Transverse colon (tissue), 3 donors: ENCODE measurements at regions not wholly inside any gene's neighbourhood (a gene's known extent, or its start where the extent isn't known, plus 50 kb on each side); places are given as distances from the start of the nearest gene placed in this dataset.

Source experiments
- EP300 ChIP-seq: sonication (generic); formaldehyde crosslinking; IDR thresholded peaks from one replicate; pipeline ENCODE4 v1.6.1; 2017; ENCODE audit warnings: antibody characterized with exemption, low read depth
- POLR2A ChIP-seq: fragments of 450-650 bp; IDR thresholded peaks from one replicate; pipeline ENCODE4 v1.6.1; 2016; ENCODE audit warnings: antibody characterized with exemption, mild to moderate bottlenecking, moderate library complexity
- TF ChIP-seq, protein P1 (sequence below), 5 experiments: fragments of 200-600 bp in 3 of 5; fragments of 450-650 bp in 2 of 5; sonication (generic) in 3 of 5; IDR thresholded peaks; 1 replicate in 2 of 5; 2 replicates in 3 of 5; pipeline ENCODE4 v1.5.1; 2016 to 2017; ENCODE audit warnings: antibody characterized with exemption in 5 of 5, inconsistent platforms in 3 of 5, mild to moderate bottlenecking in 2 of 5, moderate library complexity in 1 of 5

DNA sequence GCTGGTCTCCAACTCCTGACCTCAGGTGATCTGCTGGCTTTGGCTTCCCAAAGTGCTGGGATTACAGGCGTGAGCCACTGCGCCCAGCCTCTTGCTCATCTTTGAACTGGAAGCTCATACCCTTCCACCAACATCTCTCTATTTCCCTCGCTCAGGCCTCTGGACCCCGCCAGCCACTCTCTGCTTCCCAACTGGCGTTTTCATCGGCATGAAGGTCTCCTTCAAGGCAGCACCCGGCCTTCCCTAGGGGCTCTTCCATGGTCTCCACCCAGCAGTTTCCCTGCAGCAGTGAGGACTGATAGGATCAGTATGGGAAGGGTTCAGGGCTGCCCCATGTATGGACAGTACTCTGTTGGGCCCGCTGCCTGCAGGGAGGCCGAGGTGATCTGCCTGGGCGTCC lies 65.8 kb upstream of the HS6ST1 start:
- TF ChIP-seq, protein P1, sequence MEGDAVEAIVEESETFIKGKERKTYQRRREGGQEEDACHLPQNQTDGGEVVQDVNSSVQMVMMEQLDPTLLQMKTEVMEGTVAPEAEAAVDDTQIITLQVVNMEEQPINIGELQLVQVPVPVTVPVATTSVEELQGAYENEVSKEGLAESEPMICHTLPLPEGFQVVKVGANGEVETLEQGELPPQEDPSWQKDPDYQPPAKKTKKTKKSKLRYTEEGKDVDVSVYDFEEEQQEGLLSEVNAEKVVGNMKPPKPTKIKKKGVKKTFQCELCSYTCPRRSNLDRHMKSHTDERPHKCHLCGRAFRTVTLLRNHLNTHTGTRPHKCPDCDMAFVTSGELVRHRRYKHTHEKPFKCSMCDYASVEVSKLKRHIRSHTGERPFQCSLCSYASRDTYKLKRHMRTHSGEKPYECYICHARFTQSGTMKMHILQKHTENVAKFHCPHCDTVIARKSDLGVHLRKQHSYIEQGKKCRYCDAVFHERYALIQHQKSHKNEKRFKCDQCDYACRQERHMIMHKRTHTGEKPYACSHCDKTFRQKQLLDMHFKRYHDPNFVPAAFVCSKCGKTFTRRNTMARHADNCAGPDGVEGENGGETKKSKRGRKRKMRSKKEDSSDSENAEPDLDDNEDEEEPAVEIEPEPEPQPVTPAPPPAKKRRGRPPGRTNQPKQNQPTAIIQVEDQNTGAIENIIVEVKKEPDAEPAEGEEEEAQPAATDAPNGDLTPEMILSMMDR (IDR thresholded peaks at IDR 0.05), result no peak
- TF ChIP-seq EP300 (no peak), POLR2A (no peak)
